Astrocyte (in vitro differentiated cells and primary cell): ENCODE measurements at regions not wholly inside any gene's neighbourhood (a gene's known extent, or its start where the extent isn't known, plus 50 kb on each side); places are given as distances from the start of the nearest gene placed in this dataset.
"Not testable (repeated sequence)": the region's sequence is repeated elsewhere in the genome, so short reads cannot be mapped to it uniquely, and the experiment has no call there.

Experiments used
- DNase-seq: peaks from one replicate; pipeline ENCODE4 v3.0.0-alpha.2; 2010; ENCODE audit warnings: low read depth
- FAIRE-seq: peaks from 2 replicates; lab custom pipeline; 2011; peaks lifted over from hg19 to GRCh38; lab: Jason Lieb, UNC
- H2AFZ ChIP-seq: 2 replicates; pipeline ENCODE4 v1.6.0; 2012; ENCODE audit warnings: low read depth, low read length, inconsistent platforms
- H3K27ac ChIP-seq: 2 replicates; pipeline ENCODE4 v1.5.1; 2011; ENCODE audit warnings: low read depth, low read length, inconsistent platforms
- H3K27me3 ChIP-seq: 2 replicates; pipeline ENCODE4 v1.6.0; 2011; ENCODE audit warnings: low read length, inconsistent platforms; ENCODE audit not compliant: insufficient read depth
- H3K36me3 ChIP-seq: 2 replicates; pipeline ENCODE4 v1.5.1; 2011; ENCODE audit warnings: low read length, inconsistent platforms; ENCODE audit not compliant: insufficient read depth
- H3K4me1 ChIP-seq: 2 replicates; pipeline ENCODE4 v1.5.1; 2011; ENCODE audit warnings: low read length, inconsistent platforms; ENCODE audit not compliant: insufficient read depth
- H3K4me2 ChIP-seq: 2 replicates; pipeline ENCODE4 v1.6.0; 2012; ENCODE audit warnings: low read length, inconsistent platforms
- H3K4me3 ChIP-seq: 2 replicates; pipeline ENCODE4 v1.5.1; 2011; ENCODE audit warnings: low read depth, mild to moderate bottlenecking, low read length, inconsistent platforms; ENCODE audit not compliant: insufficient read depth
- H3K79me2 ChIP-seq: 2 replicates; pipeline ENCODE4 v1.6.0; 2012; ENCODE audit warnings: mild to moderate bottlenecking, low read length, inconsistent platforms; ENCODE audit not compliant: insufficient read depth
- H3K9ac ChIP-seq: 2 replicates; pipeline ENCODE4 v1.6.0; 2012; ENCODE audit warnings: mild to moderate bottlenecking, low read length, inconsistent platforms
- H3K9me3 ChIP-seq: 2 replicates; pipeline ENCODE4 v1.5.1; 2012; ENCODE audit warnings: low read depth, mild to moderate bottlenecking, low read length, inconsistent platforms; ENCODE audit not compliant: insufficient read depth
- H4K20me1 ChIP-seq: 2 replicates; pipeline ENCODE4 v1.6.0; 2012; ENCODE audit warnings: low read length, inconsistent platforms; ENCODE audit not compliant: insufficient read depth
- H3K27ac Mint-ChIP-seq: one replicate; pipeline ENCODE4 v1.8.0; 2021; ENCODE audit warnings: mild to moderate bottlenecking, mixed read lengths; ENCODE audit not compliant: unreplicated experiment
- H3K27me3 Mint-ChIP-seq: one replicate; pipeline ENCODE4 v1.8.0; 2021; ENCODE audit warnings: low read depth, mixed read lengths; ENCODE audit not compliant: unreplicated experiment
- H3K36me3 Mint-ChIP-seq: one replicate; pipeline ENCODE4 v1.8.0; 2021; ENCODE audit warnings: low read depth, mixed read lengths; ENCODE audit not compliant: unreplicated experiment
- H3K4me1 Mint-ChIP-seq: one replicate; pipeline ENCODE4 v1.8.0; 2021; ENCODE audit warnings: low read depth, mixed read lengths; ENCODE audit not compliant: unreplicated experiment
- H3K4me3 Mint-ChIP-seq: one replicate; pipeline ENCODE4 v1.8.0; 2021; ENCODE audit warnings: mild to moderate bottlenecking, moderate library complexity, mixed read lengths; ENCODE audit not compliant: unreplicated experiment
- H3K9me3 Mint-ChIP-seq: one replicate; pipeline ENCODE4 v1.8.0; 2021; ENCODE audit warnings: mild to moderate bottlenecking, mixed read lengths; ENCODE audit not compliant: unreplicated experiment
- EZH2 ChIP-seq: IDR thresholded peaks from 2 replicates; pipeline ENCODE4 v1.6.1; 2012; ENCODE audit warnings: mild to moderate bottlenecking, low read length, inconsistent platforms; ENCODE audit not compliant: insufficient read depth
- TF ChIP-seq, protein P1 (sequence below): IDR thresholded peaks from 2 replicates; pipeline ENCODE4 v1.5.1; 2011; ENCODE audit warnings: low read depth, mild to moderate bottlenecking, inconsistent platforms, low read length, moderate library complexity; ENCODE audit not compliant: insufficient read depth

- Mint-ChIP-seq H3K36me3 (no peaks in the 10 kb centered on the region), H3K9me3 (no peaks in the 10 kb centered on the region), H3K4me3 (no peak overlapping the region), H3K27ac (no peak overlapping the region), H3K27me3 (no peaks in the 10 kb centered on the region), H3K4me1 (no peaks in the 10 kb centered on the region)
- H3K27ac ChIP-seq, result no peak overlapping the region
- TF ChIP-seq EZH2, result no peak
- TF ChIP-seq, protein P1, sequence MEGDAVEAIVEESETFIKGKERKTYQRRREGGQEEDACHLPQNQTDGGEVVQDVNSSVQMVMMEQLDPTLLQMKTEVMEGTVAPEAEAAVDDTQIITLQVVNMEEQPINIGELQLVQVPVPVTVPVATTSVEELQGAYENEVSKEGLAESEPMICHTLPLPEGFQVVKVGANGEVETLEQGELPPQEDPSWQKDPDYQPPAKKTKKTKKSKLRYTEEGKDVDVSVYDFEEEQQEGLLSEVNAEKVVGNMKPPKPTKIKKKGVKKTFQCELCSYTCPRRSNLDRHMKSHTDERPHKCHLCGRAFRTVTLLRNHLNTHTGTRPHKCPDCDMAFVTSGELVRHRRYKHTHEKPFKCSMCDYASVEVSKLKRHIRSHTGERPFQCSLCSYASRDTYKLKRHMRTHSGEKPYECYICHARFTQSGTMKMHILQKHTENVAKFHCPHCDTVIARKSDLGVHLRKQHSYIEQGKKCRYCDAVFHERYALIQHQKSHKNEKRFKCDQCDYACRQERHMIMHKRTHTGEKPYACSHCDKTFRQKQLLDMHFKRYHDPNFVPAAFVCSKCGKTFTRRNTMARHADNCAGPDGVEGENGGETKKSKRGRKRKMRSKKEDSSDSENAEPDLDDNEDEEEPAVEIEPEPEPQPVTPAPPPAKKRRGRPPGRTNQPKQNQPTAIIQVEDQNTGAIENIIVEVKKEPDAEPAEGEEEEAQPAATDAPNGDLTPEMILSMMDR, result no peak
- no peaks in the 10 kb centered on the region for H3K27me3 ChIP-seq
- H3K9ac ChIP-seq, result no peak overlapping the region
- H3K9me3 ChIP-seq, result no peaks in the 10 kb centered on the region
- H3K4me2 ChIP-seq, result no peak overlapping the region
- no peaks in the 10 kb centered on the region for H3K4me1 ChIP-seq
- no peaks in the 10 kb centered on the region for H4K20me1 ChIP-seq
- no peaks in the 10 kb centered on the region for H3K36me3 ChIP-seq
- no peaks in the 10 kb centered on the region for H3K79me2 ChIP-seq
- FAIRE-seq, result no peak
- DNase-seq, result no peak
- no peak overlapping the region for H3K4me3 ChIP-seq
- no peak overlapping the region for H2AFZ ChIP-seq
Measured at GRCh38 chr2:67182884-67183283, 214.2 kb upstream of the ETAA1 start.

DNA sequence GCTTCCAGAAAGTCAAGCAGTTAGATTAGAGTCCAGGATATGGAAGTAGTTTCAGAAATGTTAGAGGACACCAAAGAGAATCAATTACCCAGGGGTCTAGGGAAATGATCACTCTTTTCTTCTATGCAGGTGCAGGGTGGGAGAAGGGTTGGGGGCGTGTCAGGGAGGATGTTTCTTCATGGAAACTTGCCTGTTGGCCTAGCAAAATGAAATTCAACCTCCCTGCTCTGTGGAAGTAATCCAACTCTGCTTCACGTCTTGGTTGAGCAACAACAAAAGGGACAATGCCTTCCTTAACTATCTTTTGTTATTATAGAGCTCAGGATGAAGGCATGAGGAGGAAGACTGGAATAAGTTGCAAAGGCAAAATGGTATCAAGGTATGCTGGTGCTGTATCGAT lies 210.8 kb upstream of the ETAA1 start:
- no peaks in the 10 kb centered on the region for H3K27me3 ChIP-seq
- no peak overlapping the region for H3K27ac Mint-ChIP-seq

DNA sequence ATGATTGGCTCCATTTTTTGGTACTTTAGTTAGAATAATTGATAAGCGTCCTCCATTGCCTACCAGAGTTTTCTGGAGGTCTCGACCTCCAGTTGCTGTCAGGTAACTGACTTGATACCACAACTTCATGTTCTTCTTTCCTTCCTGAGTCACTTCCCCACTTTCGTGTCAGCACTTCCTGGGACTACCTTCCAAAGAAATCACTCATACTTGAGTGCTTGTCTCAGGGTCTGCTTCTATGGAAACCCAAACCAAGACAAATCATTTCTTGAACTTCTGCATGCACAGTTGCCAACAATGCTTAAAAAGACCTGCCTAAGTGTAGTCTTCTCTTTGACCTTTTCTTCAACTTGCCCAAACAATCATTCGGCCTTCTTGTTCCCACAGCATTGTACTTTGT lies 210.3 kb upstream of the ETAA1 start:
- Mint-ChIP-seq H3K36me3 (no peaks in the 10 kb centered on the region), H3K27ac (no peak overlapping the region), H3K27me3 (no peaks in the 10 kb centered on the region), H3K4me3 (no peak overlapping the region), H3K9me3 (peaks cover 4% of the 10 kb centered on the region), H3K4me1 (peaks cover 2% of the 10 kb centered on the region)
- Histone ChIP-seq H3K4me3 (no peak overlapping the region), H3K36me3 (no peaks in the 10 kb centered on the region), H3K9ac (no peak overlapping the region), H3K9me3 (no peaks in the 10 kb centered on the region), H3K27ac (no peak overlapping the region), H3K4me1 (no peaks in the 10 kb centered on the region), H4K20me1 (no peaks in the 10 kb centered on the region), H3K79me2 (no peaks in the 10 kb centered on the region), H3K27me3 (no peaks in the 10 kb centered on the region), H2AFZ (no peak overlapping the region), H3K4me2 (no peak overlapping the region)
- no peak for TF ChIP-seq EZH2
- FAIRE-seq, result no peak
- DNase-seq, result no peak

More for the DNA sequence above, 210.8 kb upstream of the ETAA1 start:
- Histone ChIP-seq H3K9ac (no peak overlapping the region), H3K4me1 (no peaks in the 10 kb centered on the region), H3K4me2 (no peak overlapping the region), H3K36me3 (no peaks in the 10 kb centered on the region), H3K4me3 (no peak overlapping the region), H3K9me3 (no peaks in the 10 kb centered on the region), H2AFZ (no peak overlapping the region), H3K27ac (no peak overlapping the region), H3K79me2 (no peaks in the 10 kb centered on the region), H4K20me1 (no peaks in the 10 kb centered on the region)
- Mint-ChIP-seq H3K4me3 (no peak overlapping the region), H3K27me3 (no peaks in the 10 kb centered on the region), H3K9me3 (peaks cover 4% of the 10 kb centered on the region), H3K36me3 (no peaks in the 10 kb centered on the region), H3K4me1 (peaks cover 2% of the 10 kb centered on the region)
- DNase-seq (no peak), FAIRE-seq (no peak)
- TF ChIP-seq EZH2, result no peak
- TF ChIP-seq, protein P1, result no peak

GRCh38 chr2:67195327-67195726 lies 201.8 kb upstream of the ETAA1 start:
- not testable (repeated sequence) for H3K36me3 ChIP-seq, H3K27ac ChIP-seq, H3K4me1 ChIP-seq, H3K4me2 ChIP-seq, H2AFZ ChIP-seq, FAIRE-seq, H3K27me3 ChIP-seq, H3K9me3 ChIP-seq, H3K4me1 Mint-ChIP-seq, H3K9me3 Mint-ChIP-seq, H3K4me3 ChIP-seq, H3K9ac ChIP-seq, H3K36me3 Mint-ChIP-seq, H4K20me1 ChIP-seq, H3K79me2 ChIP-seq, DNase-seq, H3K27me3 Mint-ChIP-seq, H3K27ac Mint-ChIP-seq, H3K4me3 Mint-ChIP-seq
